A549 (cell line): ENCODE measurements at regions not wholly inside any gene's neighbourhood (a gene's known extent, or its start where the extent isn't known, plus 50 kb on each side); places are given as distances from the start of the nearest gene placed in this dataset.

ENCODE experiments used
- ATAC-seq, 2 experiments: fragments of 200-7000 bp in 1 of 2; fragments of >200 bp in 1 of 2; cut with Nextera tagmentation in 1 of 2; cut with Tn5 transposase in 1 of 2; 3 replicates each; pipeline versions ENCODE4 v1.8.0 to v1.9.1; 2018 to 2020; ENCODE audit warnings: mild to moderate bottlenecking in 1 of 2, moderate library complexity in 1 of 2
- CTCF ChIA-PET: fragments of 300-600 bp; sonication (Branson Sonifier 250); formaldehyde crosslinking; extraction: SDS; loops from one replicate; lab custom pipeline; 2021; ENCODE audit warnings: antibody characterized with exemption, inconsistent platforms; lab: Yijun Ruan, JAX
- POLR2A ChIA-PET: fragments of 350-600 bp; formaldehyde crosslinking; extraction: SDS; loops from one replicate; lab custom pipeline; 2021; ENCODE audit warnings: antibody characterized with exemption, inconsistent platforms; lab: Yijun Ruan, JAX
- DNase-seq, 2 experiments: peaks; one replicate each; pipeline versions ENCODE4 v3.0.0 to v3.0.0-alpha.2; 2011 to 2016; ENCODE audit warnings: low read depth in 1 of 2, low spot score in 1 of 2
- FAIRE-seq: peaks from 2 replicates; lab custom pipeline; 2011; peaks lifted over from hg19 to GRCh38; lab: Jason Lieb, UNC
- H3K27ac ChIP-seq, 2 experiments: fragments of >200 bp; sonication (Bioruptor Twin); formaldehyde crosslinking; 3 replicates each; pipeline ENCODE4 v1.5.1; 2016 to 2017
- H3K4me1 ChIP-seq: fragments of >200 bp; sonication (Bioruptor Twin); formaldehyde crosslinking; 3 replicates; pipeline ENCODE4 v1.6.1; 2016
- H3K4me2 ChIP-seq: fragments of >200 bp; sonication (Bioruptor Twin); formaldehyde crosslinking; 3 replicates; pipeline ENCODE4 v1.6.1; 2016
- H3K4me3 ChIP-seq: fragments of >200 bp; sonication (Bioruptor Twin); formaldehyde crosslinking; 3 replicates; pipeline ENCODE4 v1.5.1; 2016
- H3K9me3 ChIP-seq: fragments of >200 bp; sonication (Bioruptor Twin); formaldehyde crosslinking; 3 replicates; pipeline ENCODE4 v1.6.1; 2016
- ATOH8 ChIP-seq: fragments of 250-450 bp; sonication (Bioruptor Pico); IDR thresholded peaks from 2 replicates; pipeline ENCODE4 v1.5.0; 2020; ENCODE audit warnings: low read depth, mild to moderate bottlenecking, moderate library complexity
- FOSB ChIP-seq: fragments of 250-450 bp; sonication (Bioruptor Pico); IDR thresholded peaks from 2 replicates; pipeline ENCODE4 v1.5.0; 2020; ENCODE audit warnings: mild to moderate bottlenecking, moderate library complexity
- HOXB5 ChIP-seq: fragments of 250-450 bp; sonication (Bioruptor Pico); IDR thresholded peaks from 2 replicates; pipeline ENCODE4 v1.5.0; 2020; ENCODE audit warnings: mild to moderate bottlenecking, moderate library complexity
- KDM5A ChIP-seq: fragments of 200-600 bp; sonication (generic); IDR thresholded peaks from 2 replicates; pipeline ENCODE4 v1.6.1; 2016; ENCODE audit warnings: antibody characterized with exemption, mild to moderate bottlenecking
- MAFK ChIP-seq: fragments of 450-650 bp; IDR thresholded peaks from 2 replicates; pipeline ENCODE4 v1.6.1; 2014; ENCODE audit not compliant: partially characterized antibody
- PHF8 ChIP-seq: fragments of 200-600 bp; sonication (generic); IDR thresholded peaks from 2 replicates; pipeline ENCODE4 v1.6.1; 2016; ENCODE audit warnings: low read depth, mild to moderate bottlenecking, antibody characterized with exemption, moderate library complexity, borderline replicate concordance
- RAD21 ChIP-seq, 2 experiments: fragments of >200 bp in 1 of 2; sonication (Bioruptor Twin) in 1 of 2; formaldehyde crosslinking in 1 of 2; IDR thresholded peaks in 1 of 2; conservative IDR thresholded peaks in 1 of 2; 2 replicates in 1 of 2; 3 replicates in 1 of 2; pipeline ENCODE4 v1.6.1; 2012 to 2018; ENCODE audit warnings: inconsistent platforms in 1 of 2
- RARB ChIP-seq: fragments of 250-450 bp; sonication (Bioruptor Pico); IDR thresholded peaks from 2 replicates; pipeline ENCODE4 v1.8.0; 2021; ENCODE audit warnings: mild to moderate bottlenecking, moderate library complexity
- RFX5 ChIP-seq: fragments of 450-650 bp; IDR thresholded peaks from 2 replicates; pipeline ENCODE4 v1.7.1; 2014; ENCODE audit warnings: antibody characterized with exemption, mild to moderate bottlenecking, moderate library complexity
- RNF2 ChIP-seq: fragments of 200-600 bp; sonication (generic); IDR thresholded peaks from 2 replicates; pipeline ENCODE4 v1.6.1; 2016; ENCODE audit warnings: low read depth, mild to moderate bottlenecking, antibody characterized with exemption, moderate library complexity, borderline replicate concordance
- ZFP36 ChIP-seq: fragments of 450-650 bp; IDR thresholded peaks from 2 replicates; pipeline ENCODE4 v1.6.1; 2014; ENCODE audit warnings: borderline replicate concordance; ENCODE audit not compliant: partially characterized antibody
- WGBS: methylation state at CpG from one replicate; pipeline ENCODE4 v1.1.6; 2017; ENCODE audit errors: missing lambda C conversion rate; 5-methylcytosine and 5-hydroxymethylcytosine counted together
- TF ChIP-seq, protein P1 (sequence below): fragments of >200 bp; sonication (Bioruptor Twin); formaldehyde crosslinking; IDR thresholded peaks from 2 replicates; pipeline ENCODE4 v1.6.1; 2016
- TF ChIP-seq, protein P2 (sequence below): fragments of >200 bp; sonication (Bioruptor Twin); formaldehyde crosslinking; IDR thresholded peaks from 3 replicates; pipeline ENCODE4 v1.6.1; 2016
- TF ChIP-seq, protein P3 (sequence below): fragments of 200-600 bp; sonication (generic); IDR thresholded peaks from 2 replicates; pipeline ENCODE4 v1.6.1; 2016; ENCODE audit warnings: antibody characterized with exemption, mild to moderate bottlenecking, moderate library complexity
- TF ChIP-seq, protein P4 (sequence below): fragments of >200 bp; sonication (Bioruptor Twin); formaldehyde crosslinking; IDR thresholded peaks from 3 replicates; pipeline ENCODE4 v1.5.1; 2016
- TF ChIP-seq, protein P5 (sequence below): fragments of 450-650 bp; IDR thresholded peaks from 2 replicates; pipeline ENCODE4 v1.6.1; 2014; ENCODE audit warnings: antibody characterized with exemption

DNA sequence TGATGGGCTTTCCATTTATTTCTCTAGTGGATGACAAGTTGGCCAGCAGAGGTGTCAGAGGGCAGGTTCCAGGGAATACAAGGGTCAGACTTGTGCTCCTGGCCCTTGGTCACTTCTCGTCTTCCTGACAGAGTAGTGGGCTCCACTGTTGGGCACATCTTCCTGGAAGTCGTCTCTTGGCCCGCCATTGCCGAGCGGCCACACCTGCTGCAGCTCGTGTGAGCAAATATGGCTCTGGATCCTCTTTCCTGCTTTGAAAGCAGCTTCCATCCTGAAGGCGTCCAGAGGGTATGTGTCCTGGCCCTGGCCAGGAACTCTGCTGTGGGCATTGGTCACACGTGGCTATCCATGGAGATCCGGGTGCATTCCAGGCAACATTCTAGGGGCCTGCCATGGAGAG, 100.2 kb downstream of the SNRPN start:
- ChIA-PET POLR2A (no interaction called here), CTCF (no interaction called here)
- WGBS = 88% methylated on average over 3 of the region's 9 CpGs
- no peak overlapping the region for H3K27ac ChIP-seq
- no peaks in the 10 kb centered on the region for H3K4me1 ChIP-seq
- H3K4me3 ChIP-seq = no peak overlapping the region
- H3K4me2 ChIP-seq = no peak overlapping the region
- ATAC-seq = no peak
- FAIRE-seq = no peak
- TF ChIP-seq HOXB5 (CRISPR knock-in tag) (no peak), ZFP36 (no peak), KDM5A (no peak), ATOH8 (no peak), RARB (CRISPR knock-in tag) (no peak), FOSB (CRISPR knock-in tag) (no peak), RAD21 (conservative IDR thresholded peaks at IDR 0.05 in 1 of 2, IDR thresholded peaks at IDR 0.05 in 1 of 2) (no peak), RNF2 (no peak), MAFK (no peak), PHF8 (no peak), RFX5 (no peak)
- TF ChIP-seq, protein P1, sequence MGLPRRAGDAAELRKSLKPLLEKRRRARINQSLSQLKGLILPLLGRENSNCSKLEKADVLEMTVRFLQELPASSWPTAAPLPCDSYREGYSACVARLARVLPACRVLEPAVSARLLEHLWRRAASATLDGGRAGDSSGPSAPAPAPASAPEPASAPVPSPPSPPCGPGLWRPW = no peak
- TF ChIP-seq, protein P2, sequence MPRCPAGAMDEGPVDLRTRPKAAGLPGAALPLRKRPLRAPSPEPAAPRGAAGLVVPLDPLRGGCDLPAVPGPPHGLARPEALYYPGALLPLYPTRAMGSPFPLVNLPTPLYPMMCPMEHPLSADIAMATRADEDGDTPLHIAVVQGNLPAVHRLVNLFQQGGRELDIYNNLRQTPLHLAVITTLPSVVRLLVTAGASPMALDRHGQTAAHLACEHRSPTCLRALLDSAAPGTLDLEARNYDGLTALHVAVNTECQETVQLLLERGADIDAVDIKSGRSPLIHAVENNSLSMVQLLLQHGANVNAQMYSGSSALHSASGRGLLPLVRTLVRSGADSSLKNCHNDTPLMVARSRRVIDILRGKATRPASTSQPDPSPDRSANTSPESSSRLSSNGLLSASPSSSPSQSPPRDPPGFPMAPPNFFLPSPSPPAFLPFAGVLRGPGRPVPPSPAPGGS = no peak
- TF ChIP-seq, protein P3, sequence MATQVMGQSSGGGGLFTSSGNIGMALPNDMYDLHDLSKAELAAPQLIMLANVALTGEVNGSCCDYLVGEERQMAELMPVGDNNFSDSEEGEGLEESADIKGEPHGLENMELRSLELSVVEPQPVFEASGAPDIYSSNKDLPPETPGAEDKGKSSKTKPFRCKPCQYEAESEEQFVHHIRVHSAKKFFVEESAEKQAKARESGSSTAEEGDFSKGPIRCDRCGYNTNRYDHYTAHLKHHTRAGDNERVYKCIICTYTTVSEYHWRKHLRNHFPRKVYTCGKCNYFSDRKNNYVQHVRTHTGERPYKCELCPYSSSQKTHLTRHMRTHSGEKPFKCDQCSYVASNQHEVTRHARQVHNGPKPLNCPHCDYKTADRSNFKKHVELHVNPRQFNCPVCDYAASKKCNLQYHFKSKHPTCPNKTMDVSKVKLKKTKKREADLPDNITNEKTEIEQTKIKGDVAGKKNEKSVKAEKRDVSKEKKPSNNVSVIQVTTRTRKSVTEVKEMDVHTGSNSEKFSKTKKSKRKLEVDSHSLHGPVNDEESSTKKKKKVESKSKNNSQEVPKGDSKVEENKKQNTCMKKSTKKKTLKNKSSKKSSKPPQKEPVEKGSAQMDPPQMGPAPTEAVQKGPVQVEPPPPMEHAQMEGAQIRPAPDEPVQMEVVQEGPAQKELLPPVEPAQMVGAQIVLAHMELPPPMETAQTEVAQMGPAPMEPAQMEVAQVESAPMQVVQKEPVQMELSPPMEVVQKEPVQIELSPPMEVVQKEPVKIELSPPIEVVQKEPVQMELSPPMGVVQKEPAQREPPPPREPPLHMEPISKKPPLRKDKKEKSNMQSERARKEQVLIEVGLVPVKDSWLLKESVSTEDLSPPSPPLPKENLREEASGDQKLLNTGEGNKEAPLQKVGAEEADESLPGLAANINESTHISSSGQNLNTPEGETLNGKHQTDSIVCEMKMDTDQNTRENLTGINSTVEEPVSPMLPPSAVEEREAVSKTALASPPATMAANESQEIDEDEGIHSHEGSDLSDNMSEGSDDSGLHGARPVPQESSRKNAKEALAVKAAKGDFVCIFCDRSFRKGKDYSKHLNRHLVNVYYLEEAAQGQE = no peak
- TF ChIP-seq, protein P4, sequence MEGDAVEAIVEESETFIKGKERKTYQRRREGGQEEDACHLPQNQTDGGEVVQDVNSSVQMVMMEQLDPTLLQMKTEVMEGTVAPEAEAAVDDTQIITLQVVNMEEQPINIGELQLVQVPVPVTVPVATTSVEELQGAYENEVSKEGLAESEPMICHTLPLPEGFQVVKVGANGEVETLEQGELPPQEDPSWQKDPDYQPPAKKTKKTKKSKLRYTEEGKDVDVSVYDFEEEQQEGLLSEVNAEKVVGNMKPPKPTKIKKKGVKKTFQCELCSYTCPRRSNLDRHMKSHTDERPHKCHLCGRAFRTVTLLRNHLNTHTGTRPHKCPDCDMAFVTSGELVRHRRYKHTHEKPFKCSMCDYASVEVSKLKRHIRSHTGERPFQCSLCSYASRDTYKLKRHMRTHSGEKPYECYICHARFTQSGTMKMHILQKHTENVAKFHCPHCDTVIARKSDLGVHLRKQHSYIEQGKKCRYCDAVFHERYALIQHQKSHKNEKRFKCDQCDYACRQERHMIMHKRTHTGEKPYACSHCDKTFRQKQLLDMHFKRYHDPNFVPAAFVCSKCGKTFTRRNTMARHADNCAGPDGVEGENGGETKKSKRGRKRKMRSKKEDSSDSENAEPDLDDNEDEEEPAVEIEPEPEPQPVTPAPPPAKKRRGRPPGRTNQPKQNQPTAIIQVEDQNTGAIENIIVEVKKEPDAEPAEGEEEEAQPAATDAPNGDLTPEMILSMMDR = no peak
- TF ChIP-seq, protein P5, sequence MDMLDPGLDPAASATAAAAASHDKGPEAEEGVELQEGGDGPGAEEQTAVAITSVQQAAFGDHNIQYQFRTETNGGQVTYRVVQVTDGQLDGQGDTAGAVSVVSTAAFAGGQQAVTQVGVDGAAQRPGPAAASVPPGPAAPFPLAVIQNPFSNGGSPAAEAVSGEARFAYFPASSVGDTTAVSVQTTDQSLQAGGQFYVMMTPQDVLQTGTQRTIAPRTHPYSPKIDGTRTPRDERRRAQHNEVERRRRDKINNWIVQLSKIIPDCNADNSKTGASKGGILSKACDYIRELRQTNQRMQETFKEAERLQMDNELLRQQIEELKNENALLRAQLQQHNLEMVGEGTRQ = no peak
- TF ChIP-seq, all 56 proteins: peak for 0
- DNase-seq = no peak
- H3K9me3 ChIP-seq = peaks cover 68% of the 10 kb centered on the region
